Brain microvascular endothelial cell (primary cell): ENCODE measurements at regions not wholly inside any gene's neighbourhood (a gene's known extent, or its start where the extent isn't known, plus 50 kb on each side); places are given as distances from the start of the nearest gene placed in this dataset.
A peak's percentile ranks its signal among the peaks of the same experiment; 100 is the strongest.

Experiments used
- DNase-seq: peaks from one replicate; pipeline ENCODE4 v3.0.0-alpha.2; 2020
- H3K27ac ChIP-seq: fragments of 250-450 bp; sonication (Bioruptor Pico); 2 replicates; pipeline ENCODE4 v1.5.1; 2020; ENCODE audit warnings: mild to moderate bottlenecking, moderate library complexity
- H3K27me3 ChIP-seq: fragments of 250-450 bp; sonication (Bioruptor Pico); replicated peaks from 2 replicates; pipeline ENCODE4 v1.5.1; 2020; ENCODE audit warnings: mild to moderate bottlenecking
- H3K36me3 ChIP-seq: fragments of 250-450 bp; sonication (Bioruptor Pico); replicated peaks from 2 replicates; pipeline ENCODE4 v1.5.1; 2020; ENCODE audit warnings: mild to moderate bottlenecking
- H3K4me3 ChIP-seq: 2 replicates; pipeline ENCODE4 v1.5.1; 2011; ENCODE audit warnings: low read depth, mild to moderate bottlenecking, control low read depth, low read length, moderate library complexity
- CTCF ChIP-seq: IDR thresholded peaks from 2 replicates; pipeline ENCODE4 v1.5.1; 2011; ENCODE audit warnings: low read depth, mild to moderate bottlenecking, moderate library complexity, low read length, control low read depth, inconsistent platforms; ENCODE audit errors: missing control alignments
- in situ Hi-C: cut with HindIII; loops from 2 replicates; pipeline ENCODE4 v1.10.0; 2017; ENCODE audit warnings: low sequenced_read_pairs, low pct_ligation_motif_present

GRCh38 chr1:114320586-114320985 is 166.9 kb upstream of the SYT6 start:
- no peaks in the 10 kb centered on the region for H3K36me3 ChIP-seq
- TF ChIP-seq CTCF: no peak
- no peak overlapping the region for H3K4me3 ChIP-seq
- in situ Hi-C loops: no loop called here
- peak; percentile 83 for DNase-seq
- no peaks in the 10 kb centered on the region for H3K27me3 ChIP-seq
- H3K27ac ChIP-seq: no peak overlapping the region

GRCh38 chr1:114319418-114319817 is 165.7 kb upstream of the SYT6 start:
- Histone ChIP-seq H3K4me3 (no peak overlapping the region), H3K27me3 (no peaks in the 10 kb centered on the region), H3K27ac (peak overlapping the region; percentile 32), H3K36me3 (no peaks in the 10 kb centered on the region)
- in situ Hi-C loops: no loop called here
- DNase-seq: peak; percentile 41
- no peak for TF ChIP-seq CTCF

- TF ChIP-seq CTCF: no peak
- peak overlapping the region; percentile 32 for H3K27ac ChIP-seq
- H3K27me3 ChIP-seq: no peaks in the 10 kb centered on the region
- H3K4me3 ChIP-seq: no peak overlapping the region
- in situ Hi-C loops: no loop called here
- no peaks in the 10 kb centered on the region for H3K36me3 ChIP-seq
- no peak for DNase-seq
These were observed 165.3 kb upstream of the SYT6 start for GRCh38 chr1:114318961-114319360.

- in situ Hi-C loops: no loop called here
- Histone ChIP-seq H3K27me3 (no peaks in the 10 kb centered on the region), H3K27ac (no peak overlapping the region), H3K36me3 (no peaks in the 10 kb centered on the region), H3K4me3 (no peak overlapping the region)
- no peak for DNase-seq
- no peak for TF ChIP-seq CTCF
These were observed 162.5 kb upstream of the SYT6 start for GRCh38 chr1:114316204-114316603.

GRCh38 chr1:114315631-114316030 is 162.0 kb upstream of the SYT6 start:
- H3K36me3 ChIP-seq: no peaks in the 10 kb centered on the region
- H3K27me3 ChIP-seq: no peaks in the 10 kb centered on the region
- H3K27ac ChIP-seq: no peak overlapping the region
- in situ Hi-C loops: no loop called here
- no peak overlapping the region for H3K4me3 ChIP-seq
- DNase-seq: no peak
- no peak for TF ChIP-seq CTCF

- TF ChIP-seq CTCF: no peak
- in situ Hi-C loops: no loop called here
- no peak overlapping the region for H3K27ac ChIP-seq
These were observed 160.9 kb upstream of the SYT6 start for GRCh38 chr1:114314576-114314975.

More at GRCh38 chr1:114314576-114314975, 160.9 kb upstream of the SYT6 start:
- no peaks in the 10 kb centered on the region for H3K27me3 ChIP-seq
- H3K4me3 ChIP-seq: no peak overlapping the region
- no peaks in the 10 kb centered on the region for H3K36me3 ChIP-seq
- no peak for DNase-seq
